B cell (primary cell): ENCODE measurements at regions not wholly inside any gene's neighbourhood (a gene's known extent, or its start where the extent isn't known, plus 50 kb on each side); places are given as distances from the start of the nearest gene placed in this dataset.

Experiments used
- EZH2 ChIP-seq: IDR thresholded peaks from 2 replicates; pipeline ENCODE4 v1.6.1; 2012; ENCODE audit warnings: borderline replicate concordance, low read depth, mild to moderate bottlenecking, moderate library complexity, low read length; ENCODE audit not compliant: insufficient read depth, poor library complexity, severe bottlenecking
- TF ChIP-seq, protein P1 (sequence below): fragments of 200-600 bp; IDR thresholded peaks from one replicate; pipeline ENCODE4 v1.8.0; 2022; ENCODE audit warnings: antibody characterized with exemption, mild to moderate bottlenecking

DNA sequence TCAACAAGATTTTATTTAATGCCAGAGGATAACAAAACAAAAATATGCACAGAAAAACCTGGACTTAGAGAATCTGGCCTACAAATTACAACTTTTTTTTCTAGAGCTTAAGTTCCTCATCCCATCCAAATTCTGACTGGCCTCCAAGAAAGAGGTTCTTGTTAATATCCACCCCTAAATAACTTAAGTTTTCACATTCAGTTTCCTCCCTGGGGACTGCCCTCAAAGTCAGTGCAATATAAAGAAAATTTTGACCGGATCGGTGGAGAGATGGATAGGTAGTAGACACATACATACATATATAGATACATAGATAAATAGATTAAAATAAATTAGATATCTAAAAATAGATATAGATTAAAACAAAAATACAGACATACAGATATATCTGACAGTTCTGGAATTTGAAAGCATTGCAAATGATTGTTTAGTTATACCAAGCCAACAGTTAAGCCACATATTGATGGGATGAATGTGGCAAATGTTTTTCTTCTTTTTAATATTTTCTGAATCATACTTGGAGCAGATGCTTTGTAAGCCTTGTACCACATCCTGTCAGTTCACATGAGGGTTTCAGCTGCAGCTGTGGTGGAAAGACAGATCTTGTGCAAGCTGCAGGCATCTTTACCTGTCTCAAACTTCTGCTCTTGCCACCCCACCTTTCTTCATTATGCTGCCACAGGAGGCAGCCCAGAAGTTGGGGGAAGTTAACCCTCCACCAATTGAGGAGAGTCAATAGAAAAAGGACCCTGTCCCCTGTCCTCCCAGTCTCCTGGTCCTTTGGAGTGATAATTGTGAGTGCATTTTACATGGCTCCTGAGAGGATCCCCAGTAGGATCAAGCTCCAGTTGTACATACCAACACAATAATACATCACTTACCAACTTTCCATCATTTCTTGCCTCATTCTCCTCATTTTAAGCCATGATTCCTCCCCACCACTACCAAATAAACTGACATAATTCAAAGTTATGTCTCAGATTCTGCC, 58.5 kb upstream of the PRDM8 start:
- TF ChIP-seq, protein P1, sequence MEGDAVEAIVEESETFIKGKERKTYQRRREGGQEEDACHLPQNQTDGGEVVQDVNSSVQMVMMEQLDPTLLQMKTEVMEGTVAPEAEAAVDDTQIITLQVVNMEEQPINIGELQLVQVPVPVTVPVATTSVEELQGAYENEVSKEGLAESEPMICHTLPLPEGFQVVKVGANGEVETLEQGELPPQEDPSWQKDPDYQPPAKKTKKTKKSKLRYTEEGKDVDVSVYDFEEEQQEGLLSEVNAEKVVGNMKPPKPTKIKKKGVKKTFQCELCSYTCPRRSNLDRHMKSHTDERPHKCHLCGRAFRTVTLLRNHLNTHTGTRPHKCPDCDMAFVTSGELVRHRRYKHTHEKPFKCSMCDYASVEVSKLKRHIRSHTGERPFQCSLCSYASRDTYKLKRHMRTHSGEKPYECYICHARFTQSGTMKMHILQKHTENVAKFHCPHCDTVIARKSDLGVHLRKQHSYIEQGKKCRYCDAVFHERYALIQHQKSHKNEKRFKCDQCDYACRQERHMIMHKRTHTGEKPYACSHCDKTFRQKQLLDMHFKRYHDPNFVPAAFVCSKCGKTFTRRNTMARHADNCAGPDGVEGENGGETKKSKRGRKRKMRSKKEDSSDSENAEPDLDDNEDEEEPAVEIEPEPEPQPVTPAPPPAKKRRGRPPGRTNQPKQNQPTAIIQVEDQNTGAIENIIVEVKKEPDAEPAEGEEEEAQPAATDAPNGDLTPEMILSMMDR = no peak
- no peak for TF ChIP-seq EZH2
